Epithelial cell of esophagus (primary cell): ENCODE measurements at regions not wholly inside any gene's neighbourhood (a gene's known extent, or its start where the extent isn't known, plus 50 kb on each side); places are given as distances from the start of the nearest gene placed in this dataset.
A peak's percentile ranks its signal among the peaks of the same experiment; 100 is the strongest.

Experiments
- DNase-seq: peaks from one replicate; pipeline ENCODE4 v3.0.0; 2010; ENCODE audit warnings: low read depth
- H3K4me3 ChIP-seq: 2 replicates; pipeline ENCODE4 v1.5.1; 2011; ENCODE audit warnings: mild to moderate bottlenecking, low read length, control low read depth
- TF ChIP-seq, protein P1 (sequence below): IDR thresholded peaks from 2 replicates; pipeline ENCODE4 v1.5.1; 2011; ENCODE audit warnings: low read depth, mild to moderate bottlenecking, low read length, control low read depth, inconsistent platforms; ENCODE audit not compliant: insufficient read depth; ENCODE audit errors: missing control alignments

- peak; percentile 87 for DNase-seq
- TF ChIP-seq, protein P1, sequence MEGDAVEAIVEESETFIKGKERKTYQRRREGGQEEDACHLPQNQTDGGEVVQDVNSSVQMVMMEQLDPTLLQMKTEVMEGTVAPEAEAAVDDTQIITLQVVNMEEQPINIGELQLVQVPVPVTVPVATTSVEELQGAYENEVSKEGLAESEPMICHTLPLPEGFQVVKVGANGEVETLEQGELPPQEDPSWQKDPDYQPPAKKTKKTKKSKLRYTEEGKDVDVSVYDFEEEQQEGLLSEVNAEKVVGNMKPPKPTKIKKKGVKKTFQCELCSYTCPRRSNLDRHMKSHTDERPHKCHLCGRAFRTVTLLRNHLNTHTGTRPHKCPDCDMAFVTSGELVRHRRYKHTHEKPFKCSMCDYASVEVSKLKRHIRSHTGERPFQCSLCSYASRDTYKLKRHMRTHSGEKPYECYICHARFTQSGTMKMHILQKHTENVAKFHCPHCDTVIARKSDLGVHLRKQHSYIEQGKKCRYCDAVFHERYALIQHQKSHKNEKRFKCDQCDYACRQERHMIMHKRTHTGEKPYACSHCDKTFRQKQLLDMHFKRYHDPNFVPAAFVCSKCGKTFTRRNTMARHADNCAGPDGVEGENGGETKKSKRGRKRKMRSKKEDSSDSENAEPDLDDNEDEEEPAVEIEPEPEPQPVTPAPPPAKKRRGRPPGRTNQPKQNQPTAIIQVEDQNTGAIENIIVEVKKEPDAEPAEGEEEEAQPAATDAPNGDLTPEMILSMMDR = no peak
- H3K4me3 ChIP-seq = no peak overlapping the region
Observed at GRCh38 chr10:62614389-62615157, 189.9 kb upstream of the ADO start.

GRCh38 chr10:62616885-62617590, 187.5 kb upstream of the ADO start:
- H3K4me3 ChIP-seq = no peak overlapping the region
- DNase-seq = no peak
- TF ChIP-seq, protein P1 = no peak

GRCh38 chr10:62617652-62618051, 186.9 kb upstream of the ADO start:
- TF ChIP-seq, protein P1 = no peak
- no peak for DNase-seq
- no peak overlapping the region for H3K4me3 ChIP-seq

- no peak for DNase-seq
- H3K4me3 ChIP-seq = no peak overlapping the region
- TF ChIP-seq, protein P1 = no peak
Observed at GRCh38 chr10:62618054-62618453, 186.5 kb upstream of the ADO start.

GRCh38 chr10:62618576-62619412, 185.7 kb upstream of the ADO start:
- no peak for DNase-seq
- TF ChIP-seq, protein P1 = no peak
- no peak overlapping the region for H3K4me3 ChIP-seq

DNA sequence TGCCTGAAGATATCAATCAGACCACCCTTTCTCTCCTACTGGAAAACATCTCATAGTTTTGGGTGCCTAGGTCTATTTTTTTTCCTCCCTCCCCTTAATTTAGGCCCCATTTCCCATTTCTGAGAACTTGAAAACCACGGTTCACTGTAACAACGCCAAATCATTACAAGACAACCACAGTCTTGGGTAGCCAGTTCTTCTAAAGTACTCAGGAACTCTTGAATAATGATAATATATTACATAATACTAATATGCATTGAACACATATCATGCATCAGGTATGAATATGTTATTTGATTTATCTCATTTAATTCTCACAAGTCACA, 185.1 kb upstream of the ADO start:
- no peak for DNase-seq
- no peak overlapping the region for H3K4me3 ChIP-seq
- TF ChIP-seq, protein P1 = no peak
